Esophagus squamous epithelium (tissue), 5 donors: ENCODE measurements at regions not wholly inside any gene's neighbourhood (a gene's known extent, or its start where the extent isn't known, plus 50 kb on each side); places are given as distances from the start of the nearest gene placed in this dataset.

Experiments used
- DNase-seq: peaks from one replicate; lab custom pipeline; 2025; lab: John Stamatoyannopoulos, UW
- H3K27ac ChIP-seq, 4 donors: fragments of 200-600 bp; sonication (generic); one replicate each; pipeline ENCODE4 v1.5.1; 2016 to 2019; ENCODE audit warnings: mild to moderate bottlenecking in 1 of 4
- H3K27me3 ChIP-seq, 4 donors: fragments of 200-600 bp; sonication (generic); 1 replicate in 3 of 4; 2 replicates in 1 of 4; pipeline versions ENCODE4 v1.5.1 to v1.6.0; 2017 to 2021; ENCODE audit warnings: antibody characterized with exemption in 1 of 4
- H3K36me3 ChIP-seq, 3 donors: fragments of 200-600 bp; sonication (generic); one replicate each; pipeline ENCODE4 v1.5.1; 2016 to 2019
- H3K4me1 ChIP-seq, 3 donors: fragments of 200-600 bp; sonication (generic); one replicate each; pipeline ENCODE4 v1.5.1; 2017 to 2019
- H3K4me3 ChIP-seq, 4 donors: fragments of 200-600 bp; sonication (generic); 1 replicate in 3 of 4; 2 replicates in 1 of 4; pipeline ENCODE4 v1.5.1; 2016 to 2019; ENCODE audit warnings: mild to moderate bottlenecking in 2 of 4, moderate library complexity in 1 of 4
- H3K9me3 ChIP-seq, 3 donors: fragments of 200-600 bp; sonication (generic); one replicate each; pipeline ENCODE4 v1.5.1; 2016 to 2019
- POLR2A ChIP-seq, 4 donors: fragments of 450-650 bp; IDR thresholded peaks; one replicate each; pipeline ENCODE4 v1.6.1; 2017; ENCODE audit warnings: antibody characterized with exemption in 4 of 4, mild to moderate bottlenecking in 4 of 4, moderate library complexity in 3 of 4
- WGBS, 2 donors: methylation state at CpG; one replicate each; pipeline ENCODE4 v1.1.5; 2018; 5-methylcytosine and 5-hydroxymethylcytosine counted together
- intact Hi-C: fragments of 100-400 bp; cut with DNase I; formaldehyde crosslinking; loops from one replicate; pipeline ENCODE4 v1.15.0; 2022
- TF ChIP-seq, protein P1 (sequence below), 6 experiments: fragments of 450-650 bp in 4 of 6; fragments of 200-600 bp in 2 of 6; sonication (generic) in 2 of 6; IDR thresholded peaks; one replicate each; pipeline ENCODE4 v1.5.1; 2016 to 2019; ENCODE audit warnings: antibody characterized with exemption in 6 of 6, mild to moderate bottlenecking in 4 of 6, moderate library complexity in 4 of 6
- donor health status: DM: yes; HTN: yes; CAD: no.

- no peak overlapping the region for H3K4me3 ChIP-seq
- no peaks in the 10 kb centered on the region for H3K36me3 ChIP-seq
- intact Hi-C loops = no loop called here
- H3K27ac ChIP-seq = no peak overlapping the region
- no peaks in the 10 kb centered on the region for H3K9me3 ChIP-seq
- 92% methylated on average over 1 of the region's 1 CpG; no CpG with 5 or more reads in 1 of the 2 donors for WGBS, 2 donors
- DNase-seq = no peak
- H3K4me1 ChIP-seq = peaks cover 3 to 29% (median 4%) of the 10 kb centered on the region in 3 donors
- TF ChIP-seq, protein P1, sequence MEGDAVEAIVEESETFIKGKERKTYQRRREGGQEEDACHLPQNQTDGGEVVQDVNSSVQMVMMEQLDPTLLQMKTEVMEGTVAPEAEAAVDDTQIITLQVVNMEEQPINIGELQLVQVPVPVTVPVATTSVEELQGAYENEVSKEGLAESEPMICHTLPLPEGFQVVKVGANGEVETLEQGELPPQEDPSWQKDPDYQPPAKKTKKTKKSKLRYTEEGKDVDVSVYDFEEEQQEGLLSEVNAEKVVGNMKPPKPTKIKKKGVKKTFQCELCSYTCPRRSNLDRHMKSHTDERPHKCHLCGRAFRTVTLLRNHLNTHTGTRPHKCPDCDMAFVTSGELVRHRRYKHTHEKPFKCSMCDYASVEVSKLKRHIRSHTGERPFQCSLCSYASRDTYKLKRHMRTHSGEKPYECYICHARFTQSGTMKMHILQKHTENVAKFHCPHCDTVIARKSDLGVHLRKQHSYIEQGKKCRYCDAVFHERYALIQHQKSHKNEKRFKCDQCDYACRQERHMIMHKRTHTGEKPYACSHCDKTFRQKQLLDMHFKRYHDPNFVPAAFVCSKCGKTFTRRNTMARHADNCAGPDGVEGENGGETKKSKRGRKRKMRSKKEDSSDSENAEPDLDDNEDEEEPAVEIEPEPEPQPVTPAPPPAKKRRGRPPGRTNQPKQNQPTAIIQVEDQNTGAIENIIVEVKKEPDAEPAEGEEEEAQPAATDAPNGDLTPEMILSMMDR (IDR thresholded peaks at IDR 0.05) = no peak
- no peak for TF ChIP-seq POLR2A (IDR thresholded peaks at IDR 0.05)
- no peaks in the 10 kb centered on the region for H3K27me3 ChIP-seq
These were observed 278.8 kb upstream of the SLC14A2 start for GRCh38 chr18:45336448-45336847.

- intact Hi-C loops = no loop called here
- H3K27me3 ChIP-seq = no peaks in the 10 kb centered on the region
- no peak for DNase-seq
- no peak overlapping the region for H3K27ac ChIP-seq
- no peaks in the 10 kb centered on the region for H3K36me3 ChIP-seq
- TF ChIP-seq POLR2A (IDR thresholded peaks at IDR 0.05) = no peak
- TF ChIP-seq, protein P1 (IDR thresholded peaks at IDR 0.05) = no peak
- no peaks in the 10 kb centered on the region for H3K9me3 ChIP-seq
- 29 to 42% methylated on average over 1 of the region's 1 CpG for WGBS, 2 donors
- H3K4me1 ChIP-seq = peaks cover 3 to 29% (median 4%) of the 10 kb centered on the region in 3 donors
- no peak overlapping the region for H3K4me3 ChIP-seq
These were observed 277.8 kb upstream of the SLC14A2 start for GRCh38 chr18:45337477-45337876.

DNA sequence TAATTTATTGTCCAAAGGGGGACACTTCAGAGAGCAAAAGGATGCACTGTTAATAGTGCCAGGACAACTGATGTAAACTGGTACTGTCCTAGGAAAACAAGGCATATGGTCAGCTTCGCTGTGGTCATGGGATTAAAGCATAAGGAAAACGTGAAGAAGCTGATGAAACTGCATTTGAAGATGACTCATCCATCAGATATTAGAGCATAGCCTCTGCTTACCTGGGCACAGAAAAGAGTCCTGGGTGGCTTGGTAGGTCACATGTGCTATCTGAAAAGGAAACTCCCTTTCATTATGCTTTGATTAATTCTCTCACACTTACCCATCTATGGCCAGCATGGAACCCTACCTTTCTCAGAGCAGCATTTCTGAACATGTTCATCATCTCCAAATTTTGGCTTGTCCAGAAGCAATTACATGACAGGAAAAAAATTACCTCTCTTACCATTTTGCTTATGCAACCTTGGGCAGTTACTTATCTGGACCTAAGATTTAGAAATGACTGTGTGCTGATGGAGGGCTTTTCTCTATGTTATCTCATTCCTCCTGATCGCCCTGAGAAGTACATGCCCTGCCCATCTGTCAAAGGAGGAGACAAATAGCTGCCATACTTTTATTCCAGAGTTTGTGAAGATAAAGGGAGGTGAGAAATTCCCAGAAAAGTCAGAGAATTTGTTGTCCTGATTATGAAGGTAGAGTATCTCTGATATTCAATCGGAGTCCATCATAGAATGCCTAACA lies 275.3 kb upstream of the SLC14A2 start:
- H3K4me1 ChIP-seq = peaks cover under 1 to 22% (median 3%) of the 10 kb centered on the region in 3 donors
- H3K27ac ChIP-seq = no peak overlapping the region
- TF ChIP-seq POLR2A (IDR thresholded peaks at IDR 0.05) = no peak
- TF ChIP-seq, protein P1 (IDR thresholded peaks at IDR 0.05) = no peak
- WGBS, 2 donors = 47 to 65% methylated on average over 4 of the region's 4 CpGs
- no peaks in the 10 kb centered on the region for H3K27me3 ChIP-seq
- DNase-seq = no peak
- H3K9me3 ChIP-seq = no peaks in the 10 kb centered on the region
- no peak overlapping the region for H3K4me3 ChIP-seq
- H3K36me3 ChIP-seq = no peaks in the 10 kb centered on the region
- intact Hi-C loops = no loop called here

DNA sequence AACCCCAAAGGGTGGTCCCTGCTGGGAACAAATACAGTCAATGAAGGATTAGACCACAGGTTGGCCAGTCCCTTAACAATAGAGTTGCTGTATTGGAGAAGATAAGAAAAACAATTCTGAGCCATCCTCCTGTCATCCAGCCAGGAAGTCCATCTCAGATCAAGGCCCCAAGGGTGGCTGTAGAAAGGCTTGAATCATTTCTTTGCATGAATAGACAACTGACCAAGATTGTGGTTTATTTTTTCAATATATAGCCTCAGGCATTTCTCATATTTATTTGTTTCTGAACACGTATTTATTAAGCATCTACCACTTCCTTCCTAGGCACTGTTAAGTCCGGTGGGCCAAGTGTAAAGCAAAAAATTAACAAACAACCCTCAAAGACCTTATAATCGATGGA lies 274.4 kb upstream of the SLC14A2 start:
- no peak overlapping the region for H3K4me3 ChIP-seq
- no peaks in the 10 kb centered on the region for H3K36me3 ChIP-seq
- 61 to 65% methylated on average over 3 of the region's 3 CpGs for WGBS, 2 donors
- no peak for DNase-seq
- intact Hi-C loops = no loop called here
- TF ChIP-seq, protein P1 (IDR thresholded peaks at IDR 0.05) = no peak
- no peak for TF ChIP-seq POLR2A (IDR thresholded peaks at IDR 0.05)
- H3K4me1 ChIP-seq = peaks cover 0 to 15% (median under 1%) of the 10 kb centered on the region in 3 donors
- no peaks in the 10 kb centered on the region for H3K9me3 ChIP-seq
- H3K27me3 ChIP-seq = no peaks in the 10 kb centered on the region
- H3K27ac ChIP-seq = no peak overlapping the region

- WGBS, 2 donors = 53 to 82% methylated on average over 2 of the region's 2 CpGs
- Histone ChIP-seq H3K36me3 (no peaks in the 10 kb centered on the region), H3K27me3 (no peaks in the 10 kb centered on the region), H3K4me1 (peaks cover 0 to 9% (median 0%) of the 10 kb centered on the region in 3 donors), H3K27ac (no peak overlapping the region), H3K4me3 (no peak overlapping the region), H3K9me3 (no peaks in the 10 kb centered on the region)
- DNase-seq = no peak
- intact Hi-C loops = no loop called here
- no peak for TF ChIP-seq POLR2A (IDR thresholded peaks at IDR 0.05)
- TF ChIP-seq, protein P1 (IDR thresholded peaks at IDR 0.05) = no peak
These were observed 273.8 kb upstream of the SLC14A2 start for GRCh38 chr18:45341454-45341853.
